NB4 (cell line): ENCODE measurements at regions not wholly inside any gene's neighbourhood (a gene's known extent, or its start where the extent isn't known, plus 50 kb on each side); places are given as distances from the start of the nearest gene placed in this dataset.

ENCODE experiments used
- MYC ChIP-seq: IDR thresholded peaks from 2 replicates; pipeline ENCODE4 v1.6.1; 2011; ENCODE audit warnings: low read depth, low read length
- POLR2A ChIP-seq: IDR thresholded peaks from 2 replicates; pipeline ENCODE4 v1.6.1; 2011; ENCODE audit warnings: mild to moderate bottlenecking; ENCODE audit not compliant: insufficient read length; ENCODE audit errors: extremely low read depth
- TF ChIP-seq, protein P1 (sequence below): IDR thresholded peaks from one replicate; pipeline ENCODE4 v1.5.1; 2012; ENCODE audit warnings: low read depth, low read length
- TF ChIP-seq, protein P2 (sequence below): IDR thresholded peaks from 2 replicates; pipeline ENCODE4 v1.6.1; 2011; ENCODE audit warnings: low read depth, low read length

DNA sequence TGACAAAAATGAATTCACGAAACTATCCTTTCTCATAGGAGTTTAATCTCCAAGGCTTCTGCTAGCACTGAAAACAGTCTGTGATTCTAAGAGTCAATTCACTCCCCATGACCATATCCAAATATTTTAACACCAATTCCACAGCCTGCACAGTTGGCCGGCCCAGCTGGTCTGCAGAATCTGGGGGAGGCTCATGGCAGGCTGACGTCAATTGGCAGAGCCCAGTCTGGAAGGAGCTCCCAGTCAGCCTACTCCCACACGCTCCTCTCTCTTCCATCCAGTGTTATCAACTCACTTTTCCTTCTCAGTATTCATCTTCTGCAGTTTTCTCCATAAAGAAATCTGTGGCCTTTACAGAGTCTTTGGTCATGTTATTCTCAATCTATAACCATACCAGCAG, 111.0 kb downstream of the TBXT start:
- TF ChIP-seq, protein P1, sequence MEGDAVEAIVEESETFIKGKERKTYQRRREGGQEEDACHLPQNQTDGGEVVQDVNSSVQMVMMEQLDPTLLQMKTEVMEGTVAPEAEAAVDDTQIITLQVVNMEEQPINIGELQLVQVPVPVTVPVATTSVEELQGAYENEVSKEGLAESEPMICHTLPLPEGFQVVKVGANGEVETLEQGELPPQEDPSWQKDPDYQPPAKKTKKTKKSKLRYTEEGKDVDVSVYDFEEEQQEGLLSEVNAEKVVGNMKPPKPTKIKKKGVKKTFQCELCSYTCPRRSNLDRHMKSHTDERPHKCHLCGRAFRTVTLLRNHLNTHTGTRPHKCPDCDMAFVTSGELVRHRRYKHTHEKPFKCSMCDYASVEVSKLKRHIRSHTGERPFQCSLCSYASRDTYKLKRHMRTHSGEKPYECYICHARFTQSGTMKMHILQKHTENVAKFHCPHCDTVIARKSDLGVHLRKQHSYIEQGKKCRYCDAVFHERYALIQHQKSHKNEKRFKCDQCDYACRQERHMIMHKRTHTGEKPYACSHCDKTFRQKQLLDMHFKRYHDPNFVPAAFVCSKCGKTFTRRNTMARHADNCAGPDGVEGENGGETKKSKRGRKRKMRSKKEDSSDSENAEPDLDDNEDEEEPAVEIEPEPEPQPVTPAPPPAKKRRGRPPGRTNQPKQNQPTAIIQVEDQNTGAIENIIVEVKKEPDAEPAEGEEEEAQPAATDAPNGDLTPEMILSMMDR = no peak
- TF ChIP-seq, protein P2, sequence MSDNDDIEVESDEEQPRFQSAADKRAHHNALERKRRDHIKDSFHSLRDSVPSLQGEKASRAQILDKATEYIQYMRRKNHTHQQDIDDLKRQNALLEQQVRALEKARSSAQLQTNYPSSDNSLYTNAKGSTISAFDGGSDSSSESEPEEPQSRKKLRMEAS = no peak
- TF ChIP-seq POLR2A = no peak
- no peak for TF ChIP-seq MYC
